ENCODE measurements at regions not wholly inside any gene's neighbourhood (a gene's known extent, or its start where the extent isn't known, plus 50 kb on each side); places are given as distances from the start of the nearest gene placed in this dataset.
"Not testable (repeated sequence)": the region's sequence is repeated elsewhere in the genome, so short reads cannot be mapped to it uniquely, and the experiment has no call there.

DNA sequence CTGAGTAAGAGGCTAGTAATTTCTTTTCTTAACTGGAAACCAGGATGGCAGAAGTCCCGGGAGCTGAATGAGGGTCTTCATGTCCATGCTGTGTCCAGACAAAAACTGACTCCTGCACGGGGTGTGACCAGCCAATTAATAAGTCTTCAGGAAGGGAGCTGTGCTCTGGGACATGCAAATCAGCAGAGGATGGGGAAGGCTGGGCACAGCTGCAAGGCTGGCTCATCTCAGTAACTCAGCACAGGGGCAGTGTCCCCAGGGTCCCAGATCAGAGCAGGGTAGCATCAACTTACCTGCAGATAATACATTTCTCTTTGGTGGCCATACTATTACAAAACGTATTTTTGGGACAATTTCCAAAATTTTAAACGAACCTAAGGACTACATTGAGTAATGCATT, 595.6 kb downstream of the RPIA start:
- TF ChIP-seq YY1 (IDR thresholded peaks at IDR 0.05; ENCODE audit: insufficient read depth, insufficient read length); ZNF274 (IDR thresholded peaks at IDR 0.05; ENCODE audit: low read depth, low read length); SUZ12 (IDR thresholded peaks at IDR 0.05; ENCODE audit: extremely low read depth, insufficient read depth, insufficient read length): not testable (repeated sequence)

Measured in NT2/D1 (cell line).